BJ (cell line): ENCODE measurements at regions not wholly inside any gene's neighbourhood (a gene's known extent, or its start where the extent isn't known, plus 50 kb on each side); places are given as distances from the start of the nearest gene placed in this dataset.

Source experiments
- CTCF ChIA-PET: fragments of 350-600 bp; formaldehyde crosslinking; extraction: SDS; loops from one replicate; lab custom pipeline; 2021; ENCODE audit warnings: antibody characterized with exemption, inconsistent platforms; lab: Yijun Ruan, JAX
- POLR2A ChIA-PET: fragments of 300-600 bp; sonication (Branson Sonifier 250); formaldehyde crosslinking; extraction: SDS; loops from one replicate; lab custom pipeline; 2021; ENCODE audit warnings: antibody characterized with exemption; lab: Charles Lee
- DNase-seq: peaks from one replicate; pipeline ENCODE4 v3.0.0-alpha.2; 2011; ENCODE audit warnings: low read depth
- H3K27me3 ChIP-seq: 2 replicates; pipeline ENCODE4 v1.6.0; 2011; ENCODE audit warnings: low read length; ENCODE audit not compliant: control insufficient read depth, insufficient read depth
- H3K36me3 ChIP-seq: 2 replicates; pipeline ENCODE4 v1.5.1; 2011; ENCODE audit warnings: low read length; ENCODE audit not compliant: control insufficient read depth, insufficient read depth
- H3K4me3 ChIP-seq: 2 replicates; pipeline ENCODE4 v1.5.1; 2011; ENCODE audit warnings: low read depth, mild to moderate bottlenecking, control low read depth, low read length
- CTCF ChIP-seq: IDR thresholded peaks from 2 replicates; pipeline ENCODE4 v1.5.1; 2011; ENCODE audit warnings: low read depth, mild to moderate bottlenecking, control low read depth, inconsistent platforms, low read length, moderate library complexity; ENCODE audit not compliant: insufficient read depth

- Histone ChIP-seq H3K27me3 (no peaks in the 10 kb centered on the region), H3K4me3 (no peak overlapping the region), H3K36me3 (no peaks in the 10 kb centered on the region)
- peak; percentile 93 for DNase-seq
- ChIA-PET CTCF (interaction anchor here (0.6 to 0.9 kb wide), 2 partner anchors 21 to 1796 kb away, joined by 3 read pairs; no protein-coding TSS in a partner anchor), POLR2A (interaction anchor here (0.6 kb wide), 2 partner anchors 36 to 100 kb away, joined by 3 to 14 read pairs; no protein-coding TSS in a partner anchor)
- no peak for TF ChIP-seq CTCF
Observed at GRCh38 chr7:34260279-34260678, 354.9 kb downstream of the BMPER start.

GRCh38 chr7:34263168-34263567 is 357.8 kb downstream of the BMPER start:
- Histone ChIP-seq H3K36me3 (no peaks in the 10 kb centered on the region), H3K4me3 (no peak overlapping the region), H3K27me3 (no peaks in the 10 kb centered on the region)
- POLR2A ChIA-PET = no interaction called here
- no peak for TF ChIP-seq CTCF
- DNase-seq = no peak
- CTCF ChIA-PET = interaction anchor here (0.5 kb wide), 1 partner anchor 342 kb away, joined by 3 read pairs; no protein-coding TSS in a partner anchor

- CTCF ChIA-PET = no interaction called here
- no peak for TF ChIP-seq CTCF
- Histone ChIP-seq H3K27me3 (no peaks in the 10 kb centered on the region), H3K36me3 (no peaks in the 10 kb centered on the region), H3K4me3 (no peak overlapping the region)
- no peak for DNase-seq
- POLR2A ChIA-PET = no interaction called here
Observed at GRCh38 chr7:34269084-34269483, 363.7 kb downstream of the BMPER start.

GRCh38 chr7:34275624-34276023 is 370.3 kb downstream of the BMPER start:
- ChIA-PET POLR2A (no interaction called here), CTCF (no interaction called here)
- Histone ChIP-seq H3K27me3 (no peaks in the 10 kb centered on the region), H3K4me3 (no peak overlapping the region), H3K36me3 (no peaks in the 10 kb centered on the region)
- no peak for TF ChIP-seq CTCF
- DNase-seq = no peak

- Histone ChIP-seq H3K36me3 (no peaks in the 10 kb centered on the region), H3K27me3 (no peaks in the 10 kb centered on the region), H3K4me3 (no peak overlapping the region)
- POLR2A ChIA-PET = no interaction called here
- CTCF ChIA-PET = no interaction called here
- TF ChIP-seq CTCF = no peak
- no peak for DNase-seq
Observed at GRCh38 chr7:34277016-34277802, 371.9 kb downstream of the BMPER start.
